Astrocyte of the hippocampus (primary cell): ENCODE measurements at regions not wholly inside any gene's neighbourhood (a gene's known extent, or its start where the extent isn't known, plus 50 kb on each side); places are given as distances from the start of the nearest gene placed in this dataset.

Source experiments
- DNase-seq: peaks from one replicate; pipeline ENCODE4 v3.0.0; 2011; ENCODE audit warnings: low read depth, low spot score

DNA sequence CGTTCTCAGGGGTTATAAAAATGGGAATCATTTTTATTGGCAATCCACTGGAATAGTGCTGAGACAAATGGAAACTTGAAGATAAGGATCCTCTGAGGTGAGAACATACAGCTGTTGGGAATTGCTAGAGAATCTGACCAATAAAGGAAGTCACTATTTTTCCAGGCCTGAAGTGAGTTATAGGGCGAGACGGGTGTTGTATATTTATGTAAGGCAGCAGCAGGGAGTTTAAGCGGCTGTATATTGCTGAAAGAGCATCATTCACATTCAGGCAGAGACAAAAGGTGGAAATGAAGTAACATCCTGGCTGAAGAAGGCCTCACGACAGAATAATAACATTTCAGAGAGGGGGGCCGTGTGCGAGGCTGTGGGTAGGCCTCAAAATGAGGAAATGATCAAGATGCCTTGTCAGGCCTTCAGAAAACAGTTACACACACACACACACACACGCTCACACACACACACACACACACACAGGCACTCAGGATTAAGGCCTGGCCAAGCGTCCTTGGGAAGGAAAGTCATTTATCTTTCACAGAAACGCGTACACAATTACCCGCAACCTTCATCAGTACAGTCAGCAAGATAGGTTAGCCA is 964.9 kb upstream of the NR2F2 start:
- no peak for DNase-seq

DNA sequence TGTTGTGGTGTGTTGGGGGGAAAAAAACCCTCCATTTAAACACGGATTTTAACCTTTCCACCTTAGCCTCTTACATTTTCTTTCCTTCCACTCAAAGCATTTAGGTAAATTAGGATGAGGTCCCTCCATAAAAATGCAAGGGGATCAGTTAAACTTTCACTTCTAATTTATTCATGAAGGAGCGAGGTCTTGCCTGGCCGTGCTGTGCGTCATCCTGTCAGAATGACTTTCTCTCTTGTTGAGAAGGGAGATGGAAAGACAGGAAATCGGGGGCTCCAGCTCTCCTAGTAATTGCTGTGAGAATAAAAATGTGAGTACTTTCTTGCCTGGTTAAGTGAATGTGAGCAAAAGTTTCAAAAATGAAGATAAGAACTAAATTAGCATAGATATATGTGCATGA is 962.3 kb upstream of the NR2F2 start:
- DNase-seq, result peak; percentile 20

DNA sequence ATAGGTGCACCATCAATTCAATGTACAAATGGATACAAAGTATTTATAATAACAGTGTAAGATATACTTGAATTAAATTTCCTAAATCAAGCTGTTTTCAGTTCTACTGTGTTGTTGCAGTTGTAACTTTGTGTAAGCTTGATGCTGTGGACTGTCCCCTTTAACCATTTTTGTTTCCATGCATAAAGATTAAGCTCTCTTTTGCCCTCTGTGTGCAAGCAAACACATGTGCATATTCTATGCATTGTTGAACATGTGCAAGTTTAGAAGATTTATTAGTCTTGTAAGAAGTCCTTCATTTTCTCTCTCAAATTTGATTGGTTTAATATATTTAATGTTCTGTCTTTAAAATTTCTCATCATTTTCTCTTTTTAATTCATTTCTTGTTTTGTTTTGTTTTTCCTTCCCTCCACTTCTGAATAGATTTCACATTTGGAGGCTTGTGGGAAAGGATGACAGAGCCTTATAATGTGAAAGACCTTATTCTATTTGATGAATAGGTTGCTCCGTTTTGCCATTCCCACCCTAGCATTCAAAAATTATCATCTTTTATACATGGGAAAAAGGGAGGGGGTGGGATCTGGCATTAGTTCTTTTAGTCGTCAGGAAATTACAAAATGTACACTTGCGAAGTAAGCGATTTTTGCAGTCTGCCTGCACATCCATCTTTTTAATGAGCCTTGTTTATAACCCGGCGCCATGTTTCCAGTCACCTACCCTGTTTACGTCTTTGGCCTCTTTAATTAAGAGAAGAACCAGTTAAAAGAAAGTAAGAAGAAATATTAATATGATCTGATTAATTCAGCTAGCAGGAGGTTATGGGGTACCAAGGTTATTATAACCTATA is 961.5 kb upstream of the NR2F2 start:
- DNase-seq, result no peak

DNA sequence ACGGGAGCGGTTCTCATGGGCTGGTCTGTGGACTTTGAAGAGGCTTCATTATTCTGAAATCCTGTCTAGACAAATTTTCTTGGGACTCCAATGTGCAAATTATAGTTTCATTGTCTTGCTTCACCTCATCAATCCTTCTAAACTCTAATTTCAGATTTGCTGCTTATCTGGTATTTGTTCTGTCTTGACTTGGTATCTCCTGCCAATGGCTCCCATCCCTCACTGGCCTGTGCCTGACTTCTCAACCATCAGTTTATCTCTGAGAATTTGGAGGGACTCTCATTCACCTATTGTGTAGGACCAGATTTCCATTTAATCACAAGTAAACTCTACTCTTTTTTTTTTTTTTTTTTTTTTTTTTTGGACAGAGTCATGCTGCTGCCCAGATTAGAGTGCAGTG is 960.2 kb upstream of the NR2F2 start:
- DNase-seq, result no peak

DNA sequence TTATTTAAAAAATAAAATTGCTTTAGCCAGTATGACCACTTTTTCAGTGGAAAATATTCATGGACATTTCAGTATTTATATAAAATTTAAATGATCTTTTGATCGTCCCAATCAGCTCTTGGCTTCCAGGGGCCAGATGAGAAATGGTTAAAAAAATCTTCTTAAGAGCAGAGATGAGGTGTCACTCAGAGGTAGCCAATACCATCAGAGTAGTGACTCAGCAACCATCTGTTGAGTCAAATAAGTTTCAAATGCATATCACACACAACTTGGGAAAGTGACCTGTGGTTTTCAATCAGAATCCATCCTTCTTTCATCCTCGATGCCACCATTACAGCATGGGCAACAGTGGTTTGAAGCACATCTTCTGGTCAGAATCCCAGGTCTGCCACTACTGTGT is 958.8 kb upstream of the NR2F2 start:
- no peak for DNase-seq

DNA sequence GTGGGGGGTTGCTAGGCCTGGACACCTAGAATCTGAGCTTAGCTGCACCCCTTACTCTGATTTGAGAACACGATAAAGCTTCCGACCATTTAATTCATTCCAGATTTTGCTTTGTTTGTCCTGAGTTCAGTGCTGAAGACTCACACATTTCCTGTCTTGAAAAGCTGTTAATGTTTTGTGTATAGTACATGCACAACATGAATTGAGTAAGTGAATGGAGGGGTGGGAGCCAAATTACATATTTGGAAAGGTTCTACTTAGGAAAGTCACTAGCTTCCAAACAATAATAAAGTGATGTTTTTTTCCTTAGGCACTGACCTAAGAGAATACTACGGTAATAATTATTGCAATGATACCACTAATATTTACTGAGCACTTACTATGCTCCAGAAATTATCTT is 955.2 kb upstream of the NR2F2 start:
- no peak for DNase-seq

DNA sequence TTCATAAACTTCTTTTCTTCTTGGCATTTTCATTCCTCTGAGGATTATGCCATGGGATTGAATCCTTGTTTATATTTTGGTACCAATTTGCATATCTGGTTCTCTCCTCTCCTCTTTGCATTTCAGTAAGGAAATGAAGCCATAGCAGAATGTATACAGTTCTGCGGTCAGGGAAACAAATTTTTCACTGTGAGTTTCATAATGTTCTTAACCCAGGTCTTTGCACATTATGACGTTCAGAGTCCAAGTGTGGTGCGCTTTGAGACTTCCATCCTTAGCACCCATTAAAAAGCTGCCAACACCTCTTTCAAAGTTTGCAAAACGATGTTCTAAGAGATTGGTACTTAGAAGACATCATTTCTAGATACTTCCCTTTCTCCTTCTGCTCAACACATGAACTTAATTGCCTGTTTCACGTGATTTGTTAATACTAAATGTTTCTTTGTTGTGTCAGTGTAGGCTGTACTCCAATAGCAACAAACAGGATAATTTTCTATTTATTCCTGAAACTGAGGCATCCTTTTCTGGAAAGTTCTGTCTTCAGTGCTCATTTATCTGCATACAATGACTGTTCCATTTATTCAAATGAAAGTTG is 953.1 kb upstream of the NR2F2 start:
- no peak for DNase-seq

DNA sequence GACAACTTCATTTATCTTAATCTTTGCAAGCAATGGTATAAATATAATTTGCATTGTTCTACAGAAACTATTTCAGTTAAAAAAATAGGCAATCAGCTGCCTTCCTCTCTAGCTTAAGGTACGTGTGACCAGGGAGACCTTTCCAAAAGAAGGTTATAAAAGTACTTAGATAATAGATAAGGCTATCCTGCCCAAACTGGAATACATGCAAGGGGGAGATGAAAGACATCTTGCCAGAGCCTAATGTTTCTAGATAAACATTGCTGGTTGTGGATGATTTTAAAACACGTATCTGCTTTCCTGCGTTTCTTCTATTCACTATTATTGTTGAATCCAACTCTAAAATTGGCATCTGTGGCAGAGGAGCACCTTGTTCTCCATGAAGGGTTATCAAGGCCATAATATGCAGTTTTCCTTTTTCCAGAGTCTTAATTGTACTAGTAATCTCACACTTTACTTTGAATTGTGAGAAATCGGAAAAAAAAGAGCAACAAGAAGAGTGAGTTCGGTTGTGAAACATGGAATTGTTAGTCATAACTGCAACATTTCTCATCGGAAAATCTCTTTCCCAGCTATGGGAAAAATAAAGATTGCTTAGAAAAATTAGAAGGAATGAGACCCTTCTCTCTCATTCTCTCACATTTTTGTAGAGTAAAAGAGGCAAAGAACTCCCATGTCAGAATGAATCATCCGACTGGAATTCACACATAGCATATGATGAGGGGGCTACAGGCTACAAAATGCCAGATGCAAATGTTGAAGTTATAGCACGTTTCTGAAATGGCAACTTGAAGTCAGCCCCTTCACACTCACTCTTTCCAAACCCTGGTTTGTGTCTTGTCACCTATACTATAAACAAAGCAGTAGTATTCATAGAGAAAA is 936.1 kb upstream of the NR2F2 start:
- DNase-seq, result peak; percentile 40

DNA sequence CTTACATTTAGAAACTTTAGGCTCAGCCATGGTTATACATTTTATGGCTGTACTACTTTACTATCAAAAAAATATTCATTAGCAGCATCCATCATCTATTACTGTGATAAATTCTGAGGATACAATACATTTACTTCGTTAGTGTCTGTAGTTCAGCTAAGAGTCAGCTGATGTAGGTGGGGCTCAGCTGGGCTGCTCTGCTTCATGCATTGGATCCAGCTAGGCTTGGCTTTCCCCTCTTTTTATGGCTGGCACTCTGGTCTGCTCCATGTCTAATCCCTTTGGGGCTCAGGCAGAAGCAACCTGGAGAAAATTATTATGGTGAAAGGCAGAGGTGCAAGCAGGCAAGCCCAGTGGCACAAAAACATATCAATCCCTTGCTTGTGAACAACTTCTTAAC is 930.1 kb upstream of the NR2F2 start:
- DNase-seq, result no peak

DNA sequence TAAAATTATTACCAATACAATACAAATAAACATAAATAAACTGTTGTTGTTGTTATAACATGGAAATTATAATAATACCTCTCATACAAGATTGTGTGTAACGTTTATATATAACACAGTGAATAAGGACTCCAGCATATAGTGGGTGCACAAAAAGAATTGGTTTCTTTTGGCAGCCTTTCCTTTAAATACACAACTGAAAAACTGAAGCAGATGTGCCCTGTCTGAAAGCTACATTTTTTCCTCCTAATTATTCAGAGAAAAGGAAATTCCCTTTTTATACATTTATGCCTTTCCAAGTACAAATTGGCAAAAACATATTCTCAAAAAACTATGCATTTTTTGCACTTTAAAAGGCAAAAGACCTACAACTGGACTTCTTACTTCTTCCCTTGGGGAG is 928.9 kb upstream of the NR2F2 start:
- DNase-seq, result no peak

DNA sequence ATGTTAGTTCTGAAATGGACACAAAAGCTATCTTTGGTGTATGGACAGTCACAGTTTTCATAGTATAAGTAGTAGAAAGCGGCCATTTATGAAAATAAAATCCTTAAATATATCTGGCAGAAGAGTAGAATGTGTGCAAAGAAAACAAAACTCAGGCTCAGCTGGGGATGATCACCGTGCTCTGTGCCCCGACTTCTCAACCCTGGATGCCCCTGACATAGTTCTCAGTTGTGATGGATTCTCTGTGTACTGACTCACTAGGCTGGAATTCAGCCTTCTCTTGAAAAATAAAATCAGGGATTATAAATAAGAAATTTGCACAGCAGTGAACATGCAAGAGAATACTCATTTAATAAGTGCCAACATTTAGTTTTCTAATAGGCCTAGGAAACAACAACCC is 925.1 kb upstream of the NR2F2 start:
- peak; percentile 38 for DNase-seq

DNA sequence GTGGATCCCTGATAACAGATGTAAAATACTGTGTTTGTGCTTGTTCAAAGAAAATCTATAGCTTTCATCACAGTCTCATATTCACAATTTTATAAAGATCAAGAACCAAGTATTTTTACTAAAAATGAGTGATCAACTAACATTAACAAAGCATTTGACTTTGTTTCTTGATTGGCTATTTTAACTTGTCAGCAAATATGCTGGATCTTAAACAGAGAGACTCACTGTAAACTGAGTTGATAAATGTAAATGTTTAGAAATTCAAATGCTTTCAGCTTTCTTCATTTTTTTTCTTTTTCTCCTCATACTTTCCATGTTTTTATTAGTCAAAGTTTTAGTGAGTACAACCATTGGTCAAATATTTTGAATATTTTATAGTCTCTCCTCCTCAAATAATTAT is 923.0 kb upstream of the NR2F2 start:
- no peak for DNase-seq

DNA sequence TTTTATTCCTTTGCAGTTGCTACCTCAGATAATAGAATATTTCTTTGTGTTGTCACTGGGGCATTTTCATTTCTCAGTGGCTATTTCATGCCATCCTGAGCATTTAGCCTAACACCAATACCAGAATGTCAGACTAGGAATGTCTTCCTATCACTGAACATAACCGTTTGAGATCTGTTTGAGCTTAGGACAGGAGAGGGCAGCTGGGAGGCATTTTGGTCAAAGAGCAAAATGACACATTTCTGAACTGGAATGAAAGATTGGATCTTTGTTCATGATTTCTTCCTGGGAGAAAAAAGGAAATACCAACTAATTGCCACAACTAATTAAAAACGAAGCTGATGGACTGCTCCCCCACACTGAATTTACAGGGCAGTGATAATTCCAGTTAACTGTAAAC is 921.3 kb upstream of the NR2F2 start:
- DNase-seq, result no peak

DNA sequence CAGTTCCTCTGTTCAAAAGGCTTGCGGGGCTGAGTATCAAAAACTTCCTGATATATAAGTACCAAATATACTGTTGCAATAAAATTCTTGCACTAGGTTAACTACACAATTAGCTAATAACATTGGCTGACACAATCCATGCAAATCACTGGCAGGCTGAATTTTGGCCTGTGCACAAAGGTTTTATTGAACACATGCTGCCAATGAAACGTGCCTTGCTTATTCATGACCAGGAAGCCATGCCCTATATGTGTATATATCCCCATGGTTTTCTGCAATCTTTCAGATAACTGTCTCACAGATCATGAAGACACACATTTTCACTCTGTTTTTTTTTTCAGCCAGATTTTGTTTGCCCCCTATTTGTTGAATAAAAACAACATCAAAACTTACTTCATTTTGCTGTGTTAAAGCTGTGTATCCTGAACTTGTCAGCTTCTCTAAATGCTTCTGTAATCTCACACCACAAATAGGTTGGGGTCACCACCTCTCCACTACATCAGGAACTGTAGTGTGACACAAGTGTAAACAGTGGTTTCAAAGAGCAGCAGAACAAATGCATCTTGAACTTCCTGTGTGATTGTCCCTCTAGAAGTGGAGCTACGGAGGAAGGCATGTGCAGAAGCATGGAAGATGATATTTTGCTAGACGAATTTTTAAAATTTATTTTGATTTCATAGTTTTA is 920.7 kb upstream of the NR2F2 start:
- no peak for DNase-seq

DNA sequence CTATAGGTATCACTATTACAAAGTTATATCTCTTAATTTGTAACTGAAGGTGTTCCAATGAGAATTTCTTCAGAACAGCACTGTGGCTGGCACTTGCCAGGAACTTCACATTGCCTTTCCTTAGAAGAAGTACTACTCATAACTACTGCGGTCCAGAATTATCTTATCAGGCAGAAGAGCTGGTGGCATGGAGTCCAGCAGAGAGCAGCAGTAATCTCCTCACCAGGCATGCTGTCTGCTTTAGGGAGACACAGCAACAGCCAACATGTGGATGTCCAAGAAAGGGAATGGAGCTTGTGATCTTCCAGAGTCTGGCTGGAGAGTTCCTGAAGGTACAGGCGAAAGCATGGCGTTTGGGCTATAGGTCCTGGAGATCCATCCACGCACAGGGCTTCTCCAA is 919.7 kb upstream of the NR2F2 start:
- no peak for DNase-seq

DNA sequence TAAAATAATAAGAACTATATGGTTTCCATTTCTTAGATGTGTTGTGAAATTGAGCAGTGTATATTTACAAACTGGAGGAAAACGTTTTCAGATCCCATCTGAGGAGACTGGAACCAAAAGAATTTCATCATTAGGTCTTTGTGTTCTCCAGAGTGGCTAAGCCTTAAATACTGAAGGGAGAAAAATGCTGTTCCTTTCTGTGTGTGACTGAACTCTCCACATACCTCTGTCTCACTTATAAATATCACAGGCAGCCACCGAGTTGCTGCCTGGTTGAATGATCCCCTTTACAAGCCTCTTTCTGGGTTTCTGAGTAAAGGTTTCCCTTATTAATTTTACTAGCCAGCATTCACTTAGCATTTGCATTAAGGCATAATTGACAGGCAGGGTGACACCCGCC is 913.9 kb upstream of the NR2F2 start:
- DNase-seq, result no peak

DNA sequence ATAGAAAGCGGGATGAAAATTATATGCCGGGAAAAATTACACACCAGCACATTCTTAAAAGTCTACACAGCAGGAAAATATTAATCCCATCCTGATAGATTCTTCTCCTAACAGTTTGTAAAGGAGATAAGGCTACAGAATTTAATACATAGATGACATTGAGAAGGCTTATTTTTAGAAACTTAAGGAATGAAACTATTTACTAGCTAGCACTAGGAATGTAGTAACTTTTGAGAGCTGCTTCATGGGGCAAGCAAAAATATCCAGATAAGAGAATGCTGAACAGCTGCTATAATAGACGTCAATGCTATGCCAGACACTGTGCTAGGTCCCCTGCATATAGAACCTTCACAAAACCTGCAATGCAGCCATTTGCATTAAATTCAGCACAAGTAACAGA is 912.7 kb upstream of the NR2F2 start:
- DNase-seq, result no peak

DNA sequence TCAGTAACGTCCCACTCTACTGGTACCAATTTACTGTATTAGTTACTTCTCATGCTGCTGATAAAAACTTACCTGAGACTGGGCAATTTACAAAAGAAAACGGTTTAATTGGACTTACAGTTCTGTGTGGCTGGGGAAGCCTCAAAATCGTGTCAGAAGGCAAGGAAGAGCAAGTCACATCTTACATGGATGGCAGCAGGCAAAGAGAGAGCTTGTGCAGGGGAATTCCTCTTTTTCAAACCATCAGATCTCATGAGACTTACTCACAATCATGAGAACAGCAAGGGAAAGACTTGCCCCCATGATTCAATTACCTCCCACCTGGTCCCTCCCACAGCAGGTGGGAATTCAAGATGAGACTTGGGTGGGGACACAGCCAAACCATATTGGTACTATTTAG is 908.2 kb upstream of the NR2F2 start:
- no peak for DNase-seq

DNA sequence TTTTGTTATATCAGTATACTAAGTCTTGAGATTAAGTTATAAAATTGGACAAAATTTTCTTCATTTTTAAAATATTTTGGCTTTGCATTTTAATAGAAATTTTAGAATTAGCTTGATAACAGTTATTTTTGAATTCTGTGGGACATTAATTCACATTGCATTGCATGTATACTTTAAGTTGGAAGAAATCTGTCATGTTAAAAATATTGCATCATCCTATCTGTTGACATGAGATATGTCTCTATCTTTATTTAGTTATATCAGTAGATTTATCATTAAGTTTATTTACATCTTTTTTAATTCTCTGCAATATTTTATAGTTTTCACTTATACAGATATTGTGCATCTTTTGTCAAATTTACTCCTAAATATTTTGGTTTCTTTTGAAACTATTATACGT is 904.6 kb upstream of the NR2F2 start:
- no peak for DNase-seq

DNA sequence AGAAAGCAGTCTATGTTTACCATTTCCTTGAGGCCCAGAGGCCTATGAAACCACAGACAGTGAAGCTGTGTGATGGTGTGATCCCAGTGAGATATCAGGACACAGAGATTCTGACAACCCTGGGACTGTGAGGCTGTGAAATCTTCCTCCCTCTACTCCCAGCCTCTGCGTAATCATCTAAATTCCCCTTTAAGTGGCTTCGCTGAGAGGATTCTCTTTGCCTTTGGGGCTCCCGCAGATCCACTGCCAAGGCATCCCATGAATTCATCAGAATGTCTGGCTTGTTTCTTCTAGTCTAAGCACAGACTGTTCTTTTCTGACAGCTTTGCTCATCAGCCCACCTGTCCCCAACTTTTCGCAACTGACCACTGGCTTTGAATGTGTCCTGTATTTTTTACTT is 901.2 kb upstream of the NR2F2 start:
- no peak for DNase-seq

DNA sequence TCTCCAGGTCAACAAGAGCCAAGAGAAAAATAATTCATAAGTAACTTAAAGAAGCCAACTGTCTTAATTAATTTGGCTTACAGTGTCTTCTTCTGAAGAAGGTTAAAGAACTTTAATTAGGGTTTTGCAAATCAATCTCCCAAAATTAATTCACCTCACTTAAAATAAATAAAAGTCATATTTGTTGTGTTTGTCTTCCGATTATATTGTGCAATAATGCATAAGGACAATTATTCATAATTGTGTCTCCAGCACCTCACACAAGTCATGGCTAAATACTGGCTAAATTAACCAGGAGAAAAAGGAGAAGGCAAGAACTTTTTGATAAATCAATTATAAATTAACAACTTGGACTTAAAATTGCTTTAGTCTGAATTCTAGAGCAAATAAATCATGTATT is 899.0 kb upstream of the NR2F2 start:
- DNase-seq, result no peak
